ENCODE measurements at regions not wholly inside any gene's neighbourhood (a gene's known extent, or its start where the extent isn't known, plus 50 kb on each side); places are given as distances from the start of the nearest gene placed in this dataset.

GRCh38 chrX:9149501-9150245, 115.7 kb upstream of the FAM9B start:
- Histone ChIP-seq H3K36me3 (ENCODE audit: control insufficient read depth, insufficient read depth, low read length) (no peaks in the 10 kb centered on the region), H4K20me1 (ENCODE audit: insufficient read depth, low read length) (no peaks in the 10 kb centered on the region), H2BK15ac (ENCODE audit: low read depth, low read length) (peak overlapping the region; percentile 72; the same call in 2 of the 3 replicates), H4K5ac (ENCODE audit: low read depth, low read length) (no peak overlapping the region), H2BK120ac (ENCODE audit: low read depth, low read length) (peak overlapping the region; percentile 76), H3K4me1 (ENCODE audit: control insufficient read depth, insufficient read depth, low read length) (peaks cover 11% of the 10 kb centered on the region), H3K27ac (ENCODE audit: insufficient read depth, low read length) (0 out of 2 replicates have a peak overlapping the region, but pooled peaks have one; percentile 11), H3K14ac (replicated peaks; ENCODE audit: low read depth, low read length) (peak overlapping the region; percentile 40; the same call in 1 of the 2 replicates), H3K4ac (ENCODE audit: low read depth, low read length) (peak overlapping the region; percentile 72), H4K91ac (ENCODE audit: insufficient read depth, low read depth, low read length) (peak overlapping the region; percentile 60), H4K8ac (ENCODE audit: low read depth in 2 of 2, low read length in 2 of 2) (peak overlapping the region; percentile 56 to 70), H3K9ac (ENCODE audit: low read depth, low read length) (no peak overlapping the region), H3K18ac (ENCODE audit: low read depth, low read length) (peak overlapping the region; percentile 60; the same call in 1 of the 2 replicates), H2BK20ac (ENCODE audit: low read depth, low read length) (peak overlapping the region; percentile 87), H2AFZ (replicated peaks; ENCODE audit: low read length, poor library complexity) (no peak overlapping the region), H3K9me1 (ENCODE audit: insufficient read depth, low read length) (0 out of 2 replicates have a peak, but pooled peaks cover 2% of the 10 kb centered on the region), H3K9me3 (ENCODE audit: control insufficient read depth, insufficient read depth, low read length) (no peaks in the 10 kb centered on the region), H3K4me2 (ENCODE audit: low read depth, low read length) (no peak overlapping the region), H3K27me3 (ENCODE audit: control insufficient read depth, insufficient read depth, low read length) (no peaks in the 10 kb centered on the region), H3K56ac (ENCODE audit: extremely low read depth, insufficient read depth, low read length) (no peak overlapping the region), H3K79me1 (ENCODE audit: low read depth in 1 of 2, low read length in 2 of 2) (no peaks in the 10 kb centered on the region), H2AK5ac (ENCODE audit: low read depth, low read length) (peak overlapping the region; percentile 38; the same call in 1 of the 2 replicates), H3K23ac (ENCODE audit: low read depth, low read length) (peak overlapping the region; percentile 65; the same call in 1 of the 2 replicates), H3K4me3 (ENCODE audit: insufficient read depth, low read depth, low read length) (no peak overlapping the region), H2BK5ac (ENCODE audit: low read depth, low read length, poor library complexity, severe bottlenecking) (peak overlapping the region; percentile 48), H2AK9ac (replicated peaks; ENCODE audit: low read depth, low read length, poor library complexity) (no peak overlapping the region)
- intact Hi-C loops (cut with micrococcal nuclease) (loop anchor here (2.0 to 5.0 kb wide), 3 partner anchors 177 to 313 kb away; no protein-coding TSS in a partner anchor), in situ Hi-C loops (cut with MboI; ENCODE audit: low sequenced_read_pairs) (no loop called here), dilution Hi-C loops (cut with HindIII; ENCODE audit: low sequenced_read_pairs, unreplicated experiment) (no loop called here)
- CTCF ChIA-PET = no interaction called here
- TF ChIP-seq USF2 (IDR thresholded peaks at IDR 0.05; ENCODE audit: low read depth, low read length) (peak; percentile 21; the same call in 1 of the 2 replicates), ELK1 (IDR thresholded peaks at IDR 0.05; ENCODE audit: borderline replicate concordance, low read depth, low read length) (no peak)
- DNase-seq (peak; percentile 17), ATAC-seq (ENCODE audit: low read depth) (no peak)
- POLR2A ChIA-PET (ENCODE audit: unreplicated experiment) = no interaction called here
- WGBS, 2 experiments (ENCODE audit: extremely low coverage in 2 of 2, insufficient read length in 1 of 2) = 56% methylated on average over 4 of the region's 8 CpGs; no CpG with 5 or more reads in 1 of the 2 experiments
- BruUV-seq (replicated peaks) = no TSS peak

Data from IMR-90 (cell line).